ENCODE measurements at regions not wholly inside any gene's neighbourhood (a gene's known extent, or its start where the extent isn't known, plus 50 kb on each side); places are given as distances from the start of the nearest gene placed in this dataset.

- DNase-seq (ENCODE audit: low spot score): no peak
These were observed 322.1 kb upstream of the ATP2B1 start for GRCh38 chr12:90030726-90031125.

GRCh38 chr12:90029317-90029716 is 320.7 kb upstream of the ATP2B1 start:
- no peak for DNase-seq (ENCODE audit: low spot score)

- no peak for DNase-seq (ENCODE audit: low spot score)
These were observed 320.0 kb upstream of the ATP2B1 start for GRCh38 chr12:90028635-90029051.

GRCh38 chr12:90027889-90028634 is 319.4 kb upstream of the ATP2B1 start:
- no peak for DNase-seq (ENCODE audit: low spot score)

GRCh38 chr12:90027041-90027440 is 318.4 kb upstream of the ATP2B1 start:
- DNase-seq (ENCODE audit: low spot score): no peak

GRCh38 chr12:90026516-90026915 is 317.9 kb upstream of the ATP2B1 start:
- DNase-seq (ENCODE audit: low spot score): no peak

- no peak for DNase-seq (ENCODE audit: low spot score)
These were observed 315.6 kb upstream of the ATP2B1 start for GRCh38 chr12:90024262-90024661.

GRCh38 chr12:90023207-90023900 is 314.7 kb upstream of the ATP2B1 start:
- no peak for DNase-seq (ENCODE audit: low spot score)

GRCh38 chr12:90021795-90022440 is 313.3 kb upstream of the ATP2B1 start:
- DNase-seq (ENCODE audit: low spot score): no peak

- DNase-seq (ENCODE audit: low spot score): no peak
These were observed 312.2 kb upstream of the ATP2B1 start for GRCh38 chr12:90020881-90021280.

- DNase-seq (ENCODE audit: low spot score): no peak
These were observed 311.8 kb upstream of the ATP2B1 start for GRCh38 chr12:90020436-90020835.

GRCh38 chr12:90020014-90020413 is 311.4 kb upstream of the ATP2B1 start:
- no peak for DNase-seq (ENCODE audit: low spot score)

GRCh38 chr12:90017316-90017715 is 308.7 kb upstream of the ATP2B1 start:
- no peak for DNase-seq (ENCODE audit: low spot score)

GRCh38 chr12:90015228-90015627 is 306.6 kb upstream of the ATP2B1 start:
- no peak for DNase-seq (ENCODE audit: low spot score)

GRCh38 chr12:90013409-90013808 is 304.8 kb upstream of the ATP2B1 start:
- DNase-seq (ENCODE audit: low spot score): no peak

GRCh38 chr12:90010089-90010488 is 301.5 kb upstream of the ATP2B1 start:
- no peak for DNase-seq (ENCODE audit: low spot score)

GRCh38 chr12:90008277-90008676 is 299.6 kb upstream of the ATP2B1 start:
- DNase-seq (ENCODE audit: low spot score): no peak

- no peak for DNase-seq (ENCODE audit: low spot score)
These were observed 295.9 kb upstream of the ATP2B1 start for GRCh38 chr12:90004319-90005074.

- no peak for DNase-seq (ENCODE audit: low spot score)
These were observed 295.1 kb upstream of the ATP2B1 start for GRCh38 chr12:90003688-90004087.

GRCh38 chr12:90000721-90001120 is 292.1 kb upstream of the ATP2B1 start:
- no peak for DNase-seq (ENCODE audit: low spot score)

- DNase-seq (ENCODE audit: low spot score): no peak
These were observed 291.3 kb upstream of the ATP2B1 start for GRCh38 chr12:89999699-90000505.
